Mucosa of descending colon (tissue), 3 donors: ENCODE measurements at regions not wholly inside any gene's neighbourhood (a gene's known extent, or its start where the extent isn't known, plus 50 kb on each side); places are given as distances from the start of the nearest gene placed in this dataset.

Source experiments
- ATAC-seq: fragments of 200-7000 bp; cut with Tn5 transposase; one replicate; pipeline ENCODE4 v1.9.1; 2020; ENCODE audit warnings: mild to moderate bottlenecking, moderate library complexity
- DNase-seq, 3 donors: peaks; one replicate each; pipeline ENCODE4 v3.0.0-alpha.2; 2020
- H3K36me3 ChIP-seq: fragments of 200-600 bp; one replicate; pipeline ENCODE4 v1.8.0; 2021; ENCODE audit warnings: low read depth, mild to moderate bottlenecking
- H3K4me1 ChIP-seq: fragments of 200-600 bp; one replicate; pipeline ENCODE4 v1.8.0; 2021; ENCODE audit warnings: low read depth, mild to moderate bottlenecking
- H3K4me3 ChIP-seq: fragments of 200-600 bp; one replicate; pipeline ENCODE4 v1.8.0; 2021; ENCODE audit warnings: mild to moderate bottlenecking
- H3K9me3 ChIP-seq: fragments of 200-600 bp; one replicate; pipeline ENCODE4 v1.8.0; 2021; ENCODE audit warnings: mild to moderate bottlenecking
- CTCF ChIP-seq: fragments of 200-600 bp; IDR thresholded peaks from one replicate; pipeline ENCODE4 v1.8.0; 2022; ENCODE audit warnings: antibody characterized with exemption, mild to moderate bottlenecking
- intact Hi-C, 2 donors: fragments of 100-400 bp; cut with DNase I in 1 of 2; cut with micrococcal nuclease in 1 of 2; formaldehyde crosslinking; loops; one replicate each; pipeline versions ENCODE4 v1.11.0 to v1.11.1; 2022; cut with DNase I, micrococcal nuclease
- donor health status: DM: no; HTN: no; CAD: no; lungs with moderate emphysema.
- donor health status: DM: no; HTN: no; CAD: no.
- donor health status: DM: no; HTN: yes; CAD: no.

- H3K36me3 ChIP-seq, result no peaks in the 10 kb centered on the region
- intact Hi-C loops, result no loop called here
- no peak overlapping the region for H3K4me3 ChIP-seq
- TF ChIP-seq CTCF, result no peak
- H3K9me3 ChIP-seq, result no peaks in the 10 kb centered on the region
- no peaks in the 10 kb centered on the region for H3K4me1 ChIP-seq
- ATAC-seq, result no peak
- DNase-seq, result no peak
Observed at GRCh38 chr2:81739966-81740365, 1435.4 kb upstream of the LRRTM1 start.

GRCh38 chr2:81734981-81735380 is 1430.4 kb upstream of the LRRTM1 start:
- Histone ChIP-seq H3K36me3 (no peaks in the 10 kb centered on the region), H3K4me1 (no peaks in the 10 kb centered on the region), H3K9me3 (no peaks in the 10 kb centered on the region), H3K4me3 (no peak overlapping the region)
- DNase-seq (no peak), ATAC-seq (no peak)
- TF ChIP-seq CTCF, result no peak
- intact Hi-C loops, result no loop called here

- H3K9me3 ChIP-seq, result no peaks in the 10 kb centered on the region
- H3K4me3 ChIP-seq, result no peak overlapping the region
- H3K36me3 ChIP-seq, result no peaks in the 10 kb centered on the region
- H3K4me1 ChIP-seq, result no peaks in the 10 kb centered on the region
- no peak for ATAC-seq
- intact Hi-C loops, result no loop called here
- DNase-seq, result no peak
- no peak for TF ChIP-seq CTCF
Observed at GRCh38 chr2:81714817-81715216, 1410.3 kb upstream of the LRRTM1 start.

- intact Hi-C loops, result no loop called here
- no peaks in the 10 kb centered on the region for H3K9me3 ChIP-seq
Observed at GRCh38 chr2:81706856-81707255, 1402.3 kb upstream of the LRRTM1 start.

GRCh38 chr2:81703831-81704230 is 1399.3 kb upstream of the LRRTM1 start:
- H3K4me3 ChIP-seq, result no peak overlapping the region
- DNase-seq (no peak), ATAC-seq (no peak)
- H3K9me3 ChIP-seq, result no peaks in the 10 kb centered on the region
- H3K4me1 ChIP-seq, result no peaks in the 10 kb centered on the region
- TF ChIP-seq CTCF, result no peak
- H3K36me3 ChIP-seq, result no peaks in the 10 kb centered on the region
- intact Hi-C loops, result no loop called here

More at GRCh38 chr2:81706856-81707255, 1402.3 kb upstream of the LRRTM1 start:
- Histone ChIP-seq H3K4me3 (no peak overlapping the region), H3K4me1 (no peaks in the 10 kb centered on the region), H3K36me3 (no peaks in the 10 kb centered on the region)
- ATAC-seq, result no peak
- DNase-seq, result no peak
- no peak for TF ChIP-seq CTCF

GRCh38 chr2:81692566-81692965 is 1388.0 kb upstream of the LRRTM1 start:
- Histone ChIP-seq H3K4me1 (no peaks in the 10 kb centered on the region), H3K36me3 (no peaks in the 10 kb centered on the region), H3K9me3 (no peaks in the 10 kb centered on the region), H3K4me3 (no peak overlapping the region)
- ATAC-seq (no peak), DNase-seq (no peak)
- TF ChIP-seq CTCF, result no peak
- intact Hi-C loops, result no loop called here
